Panc1 (cell line): ENCODE measurements at regions not wholly inside any gene's neighbourhood (a gene's known extent, or its start where the extent isn't known, plus 50 kb on each side); places are given as distances from the start of the nearest gene placed in this dataset.

Experiments
- ATAC-seq: fragments of 200-7000 bp; cut with Tn5 transposase; 2 replicates; pipeline ENCODE4 v1.9.1; 2020; ENCODE audit warnings: mild to moderate bottlenecking, moderate library complexity
- BruUV-seq: library from RNA; stranded (reverse); fragments of 400-500 nt; replicated peaks from 2 replicates; lab custom pipeline; 2021; lab: Mats Ljungman, UMichigan
- CTCF ChIA-PET: fragments of 300-600 bp; sonication (Branson Sonifier 250); formaldehyde crosslinking; loops from one replicate; lab custom pipeline; 2022; ENCODE audit warnings: antibody characterized with exemption; lab: Charles Lee
- POLR2A ChIA-PET: fragments of 300-600 bp; sonication (Branson Sonifier 250); formaldehyde crosslinking; loops from one replicate; lab custom pipeline; 2022; ENCODE audit warnings: antibody characterized with exemption; lab: Charles Lee
- DNase-seq: peaks from one replicate; pipeline ENCODE4 v3.0.0-alpha.2; 2010; ENCODE audit warnings: low read depth, low spot score
- H3K27ac ChIP-seq: 2 replicates; pipeline ENCODE4 v1.5.1; 2011; ENCODE audit warnings: mild to moderate bottlenecking, low read length, inconsistent platforms
- H3K27me3 ChIP-seq: fragments of 200-500 bp; sonication (Bioruptor generic); 2 replicates; pipeline ENCODE4 v1.6.0; 2014; ENCODE audit warnings: low read length, inconsistent platforms; ENCODE audit not compliant: control insufficient read depth, insufficient read depth
- H3K36me3 ChIP-seq: fragments of 200-500 bp; sonication (Bioruptor generic); 2 replicates; pipeline ENCODE4 v1.5.1; 2014; ENCODE audit warnings: inconsistent platforms, mild to moderate bottlenecking, low read length, moderate library complexity; ENCODE audit not compliant: control insufficient read depth, insufficient read depth
- H3K4me1 ChIP-seq: 2 replicates; pipeline ENCODE4 v1.5.1; 2011; ENCODE audit warnings: inconsistent platforms, mild to moderate bottlenecking, low read length, moderate library complexity; ENCODE audit not compliant: control insufficient read depth, insufficient read depth
- H3K4me3 ChIP-seq, 2 experiments: 2 replicates each; pipeline ENCODE4 v1.5.1; 2011 to 2012; ENCODE audit warnings: low read depth in 2 of 2, low read length in 2 of 2, mild to moderate bottlenecking in 2 of 2, inconsistent platforms in 1 of 2, moderate library complexity in 1 of 2
- H3K9me3 ChIP-seq: fragments of 200-500 bp; sonication (Bioruptor generic); 2 replicates; pipeline ENCODE4 v1.5.1; 2014; ENCODE audit warnings: low read depth, mild to moderate bottlenecking, inconsistent platforms, low read length, moderate library complexity; ENCODE audit not compliant: control insufficient read depth, insufficient read depth
- POLR2AphosphoS5 ChIP-seq: IDR thresholded peaks from 2 replicates; pipeline ENCODE4 v1.6.1; 2012; ENCODE audit warnings: mild to moderate bottlenecking, low read depth, low read length, moderate library complexity
- SIN3A ChIP-seq: IDR thresholded peaks from 2 replicates; pipeline ENCODE4 v1.6.1; 2012; ENCODE audit warnings: low read depth, mild to moderate bottlenecking, low read length, moderate library complexity, borderline replicate concordance; ENCODE audit not compliant: insufficient read depth
- TCF7L2 ChIP-seq: IDR thresholded peaks from 2 replicates; pipeline ENCODE4 v1.6.1; 2011; ENCODE audit warnings: mild to moderate bottlenecking, low read depth, low read length, inconsistent platforms
- in situ Hi-C: cut with HindIII; loops from 2 replicates; pipeline ENCODE4 v1.10.0; 2016; ENCODE audit warnings: low sequenced_read_pairs, low pct_unique_long_range_greater_than_20kb
- intact Hi-C: fragments of 100-400 bp; cut with micrococcal nuclease; formaldehyde crosslinking; loops from one replicate; pipeline ENCODE4 v1.10.0; 2022; ENCODE audit not compliant: unreplicated experiment
- TF ChIP-seq, protein P1 (sequence below): fragments of 450-650 bp; IDR thresholded peaks from 2 replicates; pipeline ENCODE4 v1.5.1; 2017; ENCODE audit warnings: mild to moderate bottlenecking
- TF ChIP-seq, protein P2 (sequence below), 2 experiments: IDR thresholded peaks; 2 replicates each; pipeline ENCODE4 v1.6.1; 2011 to 2012; ENCODE audit warnings: low read depth in 2 of 2, control low read depth in 1 of 2, low read length in 1 of 2, mild to moderate bottlenecking in 1 of 2, moderate library complexity in 1 of 2; ENCODE audit not compliant: insufficient read depth in 1 of 2

DNA sequence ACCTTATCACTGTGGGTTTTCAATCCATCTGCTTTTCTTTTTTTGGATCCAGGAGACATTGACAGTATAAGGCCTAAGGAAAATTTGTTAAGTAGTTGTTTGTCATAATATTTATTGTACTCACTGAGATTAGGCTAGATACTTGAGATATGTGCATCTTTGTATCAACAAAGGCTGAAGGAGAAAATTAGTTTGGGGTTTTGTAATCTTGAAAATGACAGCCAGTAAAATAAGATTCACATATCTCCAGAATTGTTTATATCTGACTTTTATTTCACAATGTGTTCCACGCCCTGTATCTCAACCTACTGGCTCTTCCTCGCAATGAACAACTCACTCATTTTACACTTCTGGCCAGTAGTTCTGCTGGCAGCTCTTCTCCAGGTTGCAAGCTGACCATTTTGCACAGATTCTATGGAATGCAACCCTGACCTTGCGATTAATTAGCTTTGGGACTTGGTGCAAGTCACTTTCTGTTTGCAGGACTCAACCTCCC lies 132.7 kb downstream of the GATA3 start:
- no peak overlapping the region for H3K27ac ChIP-seq
- ChIA-PET POLR2A (no interaction called here), CTCF (no interaction called here)
- intact Hi-C loops = no loop called here
- no peak overlapping the region for H3K4me3 ChIP-seq
- no peaks in the 10 kb centered on the region for H3K4me1 ChIP-seq
- H3K9me3 ChIP-seq = no peaks in the 10 kb centered on the region
- TF ChIP-seq, protein P1, sequence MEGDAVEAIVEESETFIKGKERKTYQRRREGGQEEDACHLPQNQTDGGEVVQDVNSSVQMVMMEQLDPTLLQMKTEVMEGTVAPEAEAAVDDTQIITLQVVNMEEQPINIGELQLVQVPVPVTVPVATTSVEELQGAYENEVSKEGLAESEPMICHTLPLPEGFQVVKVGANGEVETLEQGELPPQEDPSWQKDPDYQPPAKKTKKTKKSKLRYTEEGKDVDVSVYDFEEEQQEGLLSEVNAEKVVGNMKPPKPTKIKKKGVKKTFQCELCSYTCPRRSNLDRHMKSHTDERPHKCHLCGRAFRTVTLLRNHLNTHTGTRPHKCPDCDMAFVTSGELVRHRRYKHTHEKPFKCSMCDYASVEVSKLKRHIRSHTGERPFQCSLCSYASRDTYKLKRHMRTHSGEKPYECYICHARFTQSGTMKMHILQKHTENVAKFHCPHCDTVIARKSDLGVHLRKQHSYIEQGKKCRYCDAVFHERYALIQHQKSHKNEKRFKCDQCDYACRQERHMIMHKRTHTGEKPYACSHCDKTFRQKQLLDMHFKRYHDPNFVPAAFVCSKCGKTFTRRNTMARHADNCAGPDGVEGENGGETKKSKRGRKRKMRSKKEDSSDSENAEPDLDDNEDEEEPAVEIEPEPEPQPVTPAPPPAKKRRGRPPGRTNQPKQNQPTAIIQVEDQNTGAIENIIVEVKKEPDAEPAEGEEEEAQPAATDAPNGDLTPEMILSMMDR = no peak
- TF ChIP-seq, protein P2, sequence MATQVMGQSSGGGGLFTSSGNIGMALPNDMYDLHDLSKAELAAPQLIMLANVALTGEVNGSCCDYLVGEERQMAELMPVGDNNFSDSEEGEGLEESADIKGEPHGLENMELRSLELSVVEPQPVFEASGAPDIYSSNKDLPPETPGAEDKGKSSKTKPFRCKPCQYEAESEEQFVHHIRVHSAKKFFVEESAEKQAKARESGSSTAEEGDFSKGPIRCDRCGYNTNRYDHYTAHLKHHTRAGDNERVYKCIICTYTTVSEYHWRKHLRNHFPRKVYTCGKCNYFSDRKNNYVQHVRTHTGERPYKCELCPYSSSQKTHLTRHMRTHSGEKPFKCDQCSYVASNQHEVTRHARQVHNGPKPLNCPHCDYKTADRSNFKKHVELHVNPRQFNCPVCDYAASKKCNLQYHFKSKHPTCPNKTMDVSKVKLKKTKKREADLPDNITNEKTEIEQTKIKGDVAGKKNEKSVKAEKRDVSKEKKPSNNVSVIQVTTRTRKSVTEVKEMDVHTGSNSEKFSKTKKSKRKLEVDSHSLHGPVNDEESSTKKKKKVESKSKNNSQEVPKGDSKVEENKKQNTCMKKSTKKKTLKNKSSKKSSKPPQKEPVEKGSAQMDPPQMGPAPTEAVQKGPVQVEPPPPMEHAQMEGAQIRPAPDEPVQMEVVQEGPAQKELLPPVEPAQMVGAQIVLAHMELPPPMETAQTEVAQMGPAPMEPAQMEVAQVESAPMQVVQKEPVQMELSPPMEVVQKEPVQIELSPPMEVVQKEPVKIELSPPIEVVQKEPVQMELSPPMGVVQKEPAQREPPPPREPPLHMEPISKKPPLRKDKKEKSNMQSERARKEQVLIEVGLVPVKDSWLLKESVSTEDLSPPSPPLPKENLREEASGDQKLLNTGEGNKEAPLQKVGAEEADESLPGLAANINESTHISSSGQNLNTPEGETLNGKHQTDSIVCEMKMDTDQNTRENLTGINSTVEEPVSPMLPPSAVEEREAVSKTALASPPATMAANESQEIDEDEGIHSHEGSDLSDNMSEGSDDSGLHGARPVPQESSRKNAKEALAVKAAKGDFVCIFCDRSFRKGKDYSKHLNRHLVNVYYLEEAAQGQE (IDR thresholded peaks at IDR 0.05; ENCODE audit: insufficient read depth in 1 of 2, low read depth in 2 of 2, low read length in 1 of 2) = no peak
- no peak for TF ChIP-seq SIN3A
- TF ChIP-seq POLR2AphosphoS5 = no peak
- no peak for TF ChIP-seq TCF7L2
- no TSS peak for BruUV-seq
- DNase-seq = no peak
- no peak for ATAC-seq
- no peaks in the 10 kb centered on the region for H3K27me3 ChIP-seq
- no peaks in the 10 kb centered on the region for H3K36me3 ChIP-seq
- in situ Hi-C loops = no loop called here

DNA sequence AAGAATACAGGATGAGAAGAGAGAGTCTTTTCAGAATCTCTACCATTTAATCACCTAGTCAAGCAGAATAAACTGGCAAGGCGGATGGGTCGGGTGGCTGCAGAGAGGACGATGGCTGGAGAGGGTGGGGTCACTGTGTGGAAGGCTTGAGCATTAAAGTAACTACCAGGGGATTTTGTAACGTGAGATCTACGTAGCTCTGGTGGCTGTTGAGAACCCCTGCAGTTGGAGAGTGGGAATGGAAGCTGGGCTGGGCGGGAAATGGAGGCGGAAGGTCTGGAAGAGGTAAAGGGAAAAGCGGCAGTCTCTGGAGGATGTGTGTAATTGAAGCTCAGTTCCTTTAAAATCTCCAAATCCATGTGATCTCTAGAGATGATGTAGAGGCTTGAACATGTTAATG lies 135.0 kb downstream of the GATA3 start:
- no TSS peak for BruUV-seq
- Histone ChIP-seq H3K27me3 (no peaks in the 10 kb centered on the region), H3K36me3 (no peaks in the 10 kb centered on the region), H3K9me3 (no peaks in the 10 kb centered on the region), H3K4me1 (no peaks in the 10 kb centered on the region), H3K4me3 (no peak overlapping the region), H3K27ac (no peak overlapping the region)
- TF ChIP-seq, protein P1 = no peak
- no peak for TF ChIP-seq TCF7L2
- TF ChIP-seq POLR2AphosphoS5 = no peak
- TF ChIP-seq, protein P2 (IDR thresholded peaks at IDR 0.05; ENCODE audit: insufficient read depth in 1 of 2, low read depth in 2 of 2, low read length in 1 of 2) = no peak
- no peak for TF ChIP-seq SIN3A
- intact Hi-C loops (no loop called here), in situ Hi-C loops (no loop called here)
- DNase-seq (no peak), ATAC-seq (no peak)
- CTCF ChIA-PET = no interaction called here
- POLR2A ChIA-PET = no interaction called here
